Ammon's horn (tissue), 1 donor: ENCODE measurements at regions not wholly inside any gene's neighbourhood (a gene's known extent, or its start where the extent isn't known, plus 50 kb on each side); places are given as distances from the start of the nearest gene placed in this dataset.

Experiments
- DNase-seq: peaks from one replicate; pipeline ENCODE4 v3.0.0-alpha.2; 2016; ENCODE audit warnings: low spot score

DNA sequence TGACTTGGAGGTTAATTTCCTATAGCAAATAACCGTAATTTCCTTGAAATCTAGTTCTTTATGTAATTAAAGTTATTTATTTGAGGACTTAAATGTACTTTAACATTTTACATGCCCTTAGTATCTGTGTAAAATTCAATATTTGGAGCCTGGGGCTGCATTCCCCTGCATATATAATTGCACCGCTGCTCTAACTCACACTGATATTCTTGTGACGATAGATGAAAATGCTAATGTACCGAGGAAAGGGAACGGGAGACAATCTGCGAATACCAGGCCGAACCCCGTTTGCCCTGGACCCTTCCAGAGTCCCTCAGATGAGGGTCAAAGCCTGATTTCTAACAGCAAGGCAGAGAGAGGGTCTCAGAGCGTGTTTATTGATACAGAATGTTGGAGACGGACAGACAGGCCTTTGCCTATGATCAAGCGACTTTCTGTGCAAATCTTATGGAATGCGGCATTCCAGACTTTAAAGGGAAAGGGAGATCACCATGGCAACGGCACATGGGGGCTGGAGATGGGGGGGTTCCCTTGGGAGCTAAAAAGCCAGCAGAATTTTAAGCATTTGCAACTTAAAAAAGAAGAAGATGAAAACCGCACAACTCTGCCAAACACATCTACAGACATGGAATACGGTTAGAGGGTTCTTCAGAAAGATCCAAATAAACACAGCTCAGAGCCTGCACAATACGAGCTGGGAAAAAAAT is 57.6 kb upstream of the TWIST2 start:
- no peak for DNase-seq

DNA sequence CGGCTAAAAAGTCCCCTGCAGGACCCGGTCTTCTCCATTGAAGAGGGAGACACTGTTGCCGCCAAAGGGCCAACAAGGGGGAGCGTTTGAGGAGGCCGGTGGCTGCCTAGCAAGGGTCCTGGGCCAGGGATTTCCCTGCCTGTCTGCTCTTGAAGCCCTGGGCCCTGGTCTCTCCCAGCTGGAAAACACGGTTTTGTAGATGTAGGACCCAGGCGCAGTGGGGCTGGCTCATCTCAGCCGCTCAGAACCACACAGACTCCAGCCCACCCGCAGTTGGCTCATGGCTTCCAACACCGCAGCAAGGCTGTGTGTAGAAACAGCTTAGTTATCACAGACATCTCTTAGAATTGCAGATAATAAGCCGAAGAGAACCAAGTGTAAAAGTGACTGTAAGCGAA is 57.1 kb upstream of the TWIST2 start:
- DNase-seq: no peak

DNA sequence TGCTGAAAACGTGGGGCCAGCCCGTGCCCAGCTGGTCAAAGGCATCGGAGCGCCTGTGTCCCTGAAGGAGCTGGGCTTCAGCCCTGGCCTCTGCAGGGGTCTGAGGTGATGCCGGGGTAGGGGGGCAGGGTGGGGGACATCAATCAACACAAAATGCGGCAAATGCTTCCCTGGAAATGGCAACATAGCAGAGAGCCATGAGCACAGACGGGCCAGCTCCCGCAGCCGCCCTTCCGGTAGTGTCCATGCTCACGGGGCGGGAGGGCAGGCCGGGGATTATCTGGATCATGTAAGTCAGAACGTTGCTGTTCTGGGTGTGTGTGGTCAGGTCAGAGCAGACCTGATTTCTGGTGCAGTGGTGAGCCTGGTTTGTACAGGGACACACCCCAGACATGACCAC is 56.5 kb upstream of the TWIST2 start:
- no peak for DNase-seq

DNA sequence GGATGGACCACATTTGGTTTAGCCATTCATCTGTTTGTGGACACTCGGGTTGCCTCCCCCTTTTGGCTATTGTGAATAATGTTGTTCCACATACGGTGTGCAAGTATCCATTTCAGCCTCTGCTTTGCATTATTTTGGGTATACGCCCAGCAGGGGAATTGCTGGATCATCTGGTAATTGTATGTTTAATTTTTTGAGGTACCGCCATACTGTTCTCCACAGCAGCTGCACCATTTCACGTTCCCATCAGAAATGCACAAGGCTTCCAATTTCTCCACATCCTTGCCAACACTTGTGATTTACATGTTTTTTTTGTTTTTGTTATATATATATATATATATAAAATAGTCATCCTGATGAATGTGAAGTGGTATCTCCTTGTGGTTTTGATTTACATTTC is 54.6 kb upstream of the TWIST2 start:
- no peak for DNase-seq

DNA sequence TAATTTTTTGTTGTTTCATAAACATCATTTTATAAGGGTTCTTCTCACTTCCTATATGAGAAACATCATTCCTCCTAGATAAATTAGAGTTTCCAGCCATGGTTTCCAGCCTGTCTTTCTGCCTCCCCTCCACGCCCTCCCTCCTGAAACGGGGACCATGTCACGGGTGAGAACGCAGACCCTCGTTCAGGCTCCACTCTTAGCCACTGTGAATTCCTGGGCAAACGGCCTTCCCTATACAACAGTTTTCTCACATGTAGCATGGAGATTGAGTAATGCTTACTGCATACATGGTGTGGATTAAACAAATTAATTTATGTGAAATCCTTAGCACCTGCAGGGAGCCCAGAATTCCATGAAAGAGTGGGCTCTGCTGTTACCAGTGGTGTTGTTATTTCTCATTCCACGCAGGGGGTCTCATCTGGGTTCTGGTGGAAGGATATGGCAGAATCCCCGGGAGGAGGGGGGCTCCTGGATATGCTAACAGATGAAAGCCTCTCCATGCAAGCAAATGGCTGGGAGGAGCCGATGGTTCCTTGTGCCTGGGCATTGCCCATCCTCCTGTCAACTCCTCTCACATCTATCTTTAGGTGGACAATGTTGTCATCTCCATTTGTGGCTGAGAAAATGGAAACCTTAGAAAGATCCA is 54.0 kb upstream of the TWIST2 start:
- no peak for DNase-seq

DNA sequence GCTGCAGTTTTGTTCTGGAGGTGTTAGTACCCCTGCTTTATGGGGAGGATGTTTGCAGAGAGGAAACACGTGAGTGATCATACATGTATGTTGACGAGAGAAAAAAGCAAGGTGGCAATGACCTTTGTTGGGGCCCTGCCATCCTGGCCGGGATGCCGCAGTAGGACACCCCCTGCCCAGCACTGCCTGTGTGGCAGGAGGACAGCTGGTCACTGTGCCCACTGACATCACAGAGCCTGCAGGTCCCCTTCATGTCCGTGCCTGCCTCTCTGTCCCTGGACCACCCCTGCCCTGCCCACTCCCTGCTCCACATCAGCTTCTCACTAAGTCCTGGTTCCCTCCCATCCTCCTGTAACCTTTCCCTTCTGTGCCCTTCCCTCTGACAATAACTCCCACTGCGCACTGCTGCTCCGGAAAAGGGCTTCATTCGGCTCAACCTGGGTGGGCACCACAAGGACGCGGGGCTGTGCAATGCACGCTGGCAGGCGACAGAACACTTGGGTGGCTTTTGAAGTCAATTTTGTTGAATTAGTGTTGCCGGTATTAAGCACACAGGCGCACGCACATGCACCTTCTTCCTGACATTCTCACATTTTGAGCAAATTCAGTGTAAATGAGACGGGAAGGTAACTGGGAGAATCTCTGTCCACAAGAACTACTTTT is 51.5 kb upstream of the TWIST2 start:
- DNase-seq: no peak

DNA sequence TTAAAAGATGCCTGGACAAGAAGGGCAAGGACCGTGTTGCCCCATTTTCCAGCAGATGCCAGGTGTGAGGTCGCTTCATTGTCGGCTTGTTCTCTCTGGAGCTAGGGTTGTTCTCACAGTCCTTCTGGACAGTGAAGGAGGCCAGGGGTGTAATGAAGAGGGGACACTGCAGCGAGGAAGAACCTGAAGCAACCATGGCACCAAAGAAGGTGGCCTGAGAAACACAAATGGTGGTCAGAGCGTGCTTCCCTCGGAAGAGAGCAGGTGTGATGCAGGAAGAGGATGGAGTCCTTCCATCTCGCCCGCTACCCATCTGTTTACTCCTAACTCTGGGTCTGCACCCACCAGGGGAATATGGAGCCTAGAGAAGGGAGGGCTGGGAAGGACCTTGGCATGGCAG is 50.3 kb upstream of the TWIST2 start:
- no peak for DNase-seq
